ENCODE measurements at regions not wholly inside any gene's neighbourhood (a gene's known extent, or its start where the extent isn't known, plus 50 kb on each side); places are given as distances from the start of the nearest gene placed in this dataset.

- TF ChIP-seq PHF8 (conservative IDR thresholded peaks at IDR 0.05; ENCODE audit: low read depth, low read length) = no peak
- no peak for TF ChIP-seq POLR2AphosphoS5 (IDR thresholded peaks at IDR 0.05; ENCODE audit: low read depth, low read length)
- no peak for TF ChIP-seq CTCF (IDR thresholded peaks at IDR 0.05; ENCODE audit: control extremely low read depth in 1 of 3, insufficient read depth in 1 of 3, low read depth in 1 of 3, low read length in 3 of 3)
- TF ChIP-seq JUND (IDR thresholded peaks at IDR 0.05; ENCODE audit: low read length) = no peak
- TF ChIP-seq GTF2F1 (IDR thresholded peaks at IDR 0.05; ENCODE audit: borderline replicate concordance, low read depth, low read length) = no peak
- TF ChIP-seq ATF3 (IDR thresholded peaks at IDR 0.05; ENCODE audit: insufficient read depth, low read depth, low read length) = no peak
- TF ChIP-seq EZH2 (IDR thresholded peaks at IDR 0.05; ENCODE audit: low read depth, low read length, severe bottlenecking) = no peak
- TF ChIP-seq EP300 (IDR thresholded peaks at IDR 0.05; ENCODE audit: borderline replicate concordance in 1 of 2, low read depth in 2 of 2, low read length in 2 of 2) = no peak
- TF ChIP-seq BRCA1 (IDR thresholded peaks at IDR 0.05; ENCODE audit: low read depth, low read length) = no peak
- TF ChIP-seq RFX5 (IDR thresholded peaks at IDR 0.05; ENCODE audit: borderline replicate concordance, low read depth, low read length) = no peak
- no peak for TF ChIP-seq MAX (IDR thresholded peaks at IDR 0.05)
- TF ChIP-seq POLR2A (IDR thresholded peaks at IDR 0.05; ENCODE audit: control extremely low read depth in 1 of 2, low read depth in 2 of 2, low read length in 2 of 2) = no peak
- TF ChIP-seq, protein P1, sequence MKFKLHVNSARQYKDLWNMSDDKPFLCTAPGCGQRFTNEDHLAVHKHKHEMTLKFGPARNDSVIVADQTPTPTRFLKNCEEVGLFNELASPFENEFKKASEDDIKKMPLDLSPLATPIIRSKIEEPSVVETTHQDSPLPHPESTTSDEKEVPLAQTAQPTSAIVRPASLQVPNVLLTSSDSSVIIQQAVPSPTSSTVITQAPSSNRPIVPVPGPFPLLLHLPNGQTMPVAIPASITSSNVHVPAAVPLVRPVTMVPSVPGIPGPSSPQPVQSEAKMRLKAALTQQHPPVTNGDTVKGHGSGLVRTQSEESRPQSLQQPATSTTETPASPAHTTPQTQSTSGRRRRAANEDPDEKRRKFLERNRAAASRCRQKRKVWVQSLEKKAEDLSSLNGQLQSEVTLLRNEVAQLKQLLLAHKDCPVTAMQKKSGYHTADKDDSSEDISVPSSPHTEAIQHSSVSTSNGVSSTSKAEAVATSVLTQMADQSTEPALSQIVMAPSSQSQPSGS (IDR thresholded peaks at IDR 0.05; ENCODE audit: low read length) = no peak
These were observed 403.6 kb upstream of the IRX2 start for GRCh38 chr5:3155046-3155445.
